ENCODE measurements at regions not wholly inside any gene's neighbourhood (a gene's known extent, or its start where the extent isn't known, plus 50 kb on each side); places are given as distances from the start of the nearest gene placed in this dataset.

DNA sequence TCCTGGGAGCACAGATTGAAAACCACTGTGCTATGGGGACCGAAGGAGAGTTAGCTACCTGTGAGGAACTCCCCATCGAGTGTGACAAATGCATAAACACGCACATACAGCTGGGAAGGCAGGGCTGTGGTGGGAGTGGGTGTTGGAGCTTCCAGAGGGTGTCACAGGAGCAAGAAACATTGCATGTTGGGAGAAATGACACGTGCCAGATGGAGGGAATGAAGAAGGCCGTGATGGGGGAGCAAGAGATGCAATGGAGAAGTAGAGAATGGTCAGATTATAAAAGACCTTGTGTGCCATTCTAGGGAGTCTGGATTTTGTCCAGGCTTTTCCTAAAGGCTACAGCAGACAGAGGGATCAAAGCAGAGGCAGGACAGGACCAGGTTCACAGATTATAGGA, 91.1 kb upstream of the NDUFV2 start:
- no peak overlapping the region for H3K27ac ChIP-seq (ENCODE audit: low read depth in 1 of 2, low read length in 2 of 2)
- 76% methylated on average over 5 of the region's 5 CpGs for WGBS
- H3K36me3 ChIP-seq (ENCODE audit: control insufficient read depth in 4 of 4, insufficient read depth in 3 of 4, low read depth in 1 of 4, low read length in 3 of 4): no peaks in the 10 kb centered on the region
- DNase-seq (ENCODE audit: low spot score): no peak
- no peaks in the 10 kb centered on the region for H3K4me1 ChIP-seq (ENCODE audit: control insufficient read depth in 4 of 4, insufficient read depth in 4 of 4, low read length in 3 of 4)
- TF ChIP-seq NR2F2 (IDR thresholded peaks at IDR 0.05): no peak
- no peak for TF ChIP-seq FOXA1 (IDR thresholded peaks at IDR 0.05)
- no peak for TF ChIP-seq TAF1 (conservative IDR thresholded peaks at IDR 0.05)
- TF ChIP-seq HNF4G (IDR thresholded peaks at IDR 0.05): no peak
- TF ChIP-seq, protein P1, sequence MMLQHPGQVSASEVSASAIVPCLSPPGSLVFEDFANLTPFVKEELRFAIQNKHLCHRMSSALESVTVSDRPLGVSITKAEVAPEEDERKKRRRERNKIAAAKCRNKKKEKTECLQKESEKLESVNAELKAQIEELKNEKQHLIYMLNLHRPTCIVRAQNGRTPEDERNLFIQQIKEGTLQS (IDR thresholded peaks at IDR 0.05): no peak
- TF ChIP-seq JUND (IDR thresholded peaks at IDR 0.05): no peak
- TF ChIP-seq, protein P2, sequence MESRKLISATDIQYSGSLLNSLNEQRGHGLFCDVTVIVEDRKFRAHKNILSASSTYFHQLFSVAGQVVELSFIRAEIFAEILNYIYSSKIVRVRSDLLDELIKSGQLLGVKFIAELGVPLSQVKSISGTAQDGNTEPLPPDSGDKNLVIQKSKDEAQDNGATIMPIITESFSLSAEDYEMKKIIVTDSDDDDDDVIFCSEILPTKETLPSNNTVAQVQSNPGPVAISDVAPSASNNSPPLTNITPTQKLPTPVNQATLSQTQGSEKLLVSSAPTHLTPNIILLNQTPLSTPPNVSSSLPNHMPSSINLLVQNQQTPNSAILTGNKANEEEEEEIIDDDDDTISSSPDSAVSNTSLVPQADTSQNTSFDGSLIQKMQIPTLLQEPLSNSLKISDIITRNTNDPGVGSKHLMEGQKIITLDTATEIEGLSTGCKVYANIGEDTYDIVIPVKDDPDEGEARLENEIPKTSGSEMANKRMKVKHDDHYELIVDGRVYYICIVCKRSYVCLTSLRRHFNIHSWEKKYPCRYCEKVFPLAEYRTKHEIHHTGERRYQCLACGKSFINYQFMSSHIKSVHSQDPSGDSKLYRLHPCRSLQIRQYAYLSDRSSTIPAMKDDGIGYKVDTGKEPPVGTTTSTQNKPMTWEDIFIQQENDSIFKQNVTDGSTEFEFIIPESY (IDR thresholded peaks at IDR 0.05): no peak
- no peak for TF ChIP-seq RAD21 (IDR thresholded peaks at IDR 0.05)
- TF ChIP-seq, protein P3, sequence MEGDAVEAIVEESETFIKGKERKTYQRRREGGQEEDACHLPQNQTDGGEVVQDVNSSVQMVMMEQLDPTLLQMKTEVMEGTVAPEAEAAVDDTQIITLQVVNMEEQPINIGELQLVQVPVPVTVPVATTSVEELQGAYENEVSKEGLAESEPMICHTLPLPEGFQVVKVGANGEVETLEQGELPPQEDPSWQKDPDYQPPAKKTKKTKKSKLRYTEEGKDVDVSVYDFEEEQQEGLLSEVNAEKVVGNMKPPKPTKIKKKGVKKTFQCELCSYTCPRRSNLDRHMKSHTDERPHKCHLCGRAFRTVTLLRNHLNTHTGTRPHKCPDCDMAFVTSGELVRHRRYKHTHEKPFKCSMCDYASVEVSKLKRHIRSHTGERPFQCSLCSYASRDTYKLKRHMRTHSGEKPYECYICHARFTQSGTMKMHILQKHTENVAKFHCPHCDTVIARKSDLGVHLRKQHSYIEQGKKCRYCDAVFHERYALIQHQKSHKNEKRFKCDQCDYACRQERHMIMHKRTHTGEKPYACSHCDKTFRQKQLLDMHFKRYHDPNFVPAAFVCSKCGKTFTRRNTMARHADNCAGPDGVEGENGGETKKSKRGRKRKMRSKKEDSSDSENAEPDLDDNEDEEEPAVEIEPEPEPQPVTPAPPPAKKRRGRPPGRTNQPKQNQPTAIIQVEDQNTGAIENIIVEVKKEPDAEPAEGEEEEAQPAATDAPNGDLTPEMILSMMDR (IDR thresholded peaks at IDR 0.05; ENCODE audit: low read depth, low read length, missing input control): no peak
- no peak for TF ChIP-seq EGR1 (IDR thresholded peaks at IDR 0.05; ENCODE audit: low read depth in 2 of 2)
- TF ChIP-seq HNF4A (conservative IDR thresholded peaks at IDR 0.05): no peak
- TF ChIP-seq, protein P4, sequence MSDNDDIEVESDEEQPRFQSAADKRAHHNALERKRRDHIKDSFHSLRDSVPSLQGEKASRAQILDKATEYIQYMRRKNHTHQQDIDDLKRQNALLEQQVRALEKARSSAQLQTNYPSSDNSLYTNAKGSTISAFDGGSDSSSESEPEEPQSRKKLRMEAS (IDR thresholded peaks at IDR 0.05): no peak
- no peak for TF ChIP-seq FOXA2 (IDR thresholded peaks at IDR 0.05)
- TF ChIP-seq RXRA (IDR thresholded peaks at IDR 0.05): no peak
- no peak for TF ChIP-seq SP1 (IDR thresholded peaks at IDR 0.05)
- TF ChIP-seq YY1 (IDR thresholded peaks at IDR 0.05): no peak
- TF ChIP-seq, protein P5, sequence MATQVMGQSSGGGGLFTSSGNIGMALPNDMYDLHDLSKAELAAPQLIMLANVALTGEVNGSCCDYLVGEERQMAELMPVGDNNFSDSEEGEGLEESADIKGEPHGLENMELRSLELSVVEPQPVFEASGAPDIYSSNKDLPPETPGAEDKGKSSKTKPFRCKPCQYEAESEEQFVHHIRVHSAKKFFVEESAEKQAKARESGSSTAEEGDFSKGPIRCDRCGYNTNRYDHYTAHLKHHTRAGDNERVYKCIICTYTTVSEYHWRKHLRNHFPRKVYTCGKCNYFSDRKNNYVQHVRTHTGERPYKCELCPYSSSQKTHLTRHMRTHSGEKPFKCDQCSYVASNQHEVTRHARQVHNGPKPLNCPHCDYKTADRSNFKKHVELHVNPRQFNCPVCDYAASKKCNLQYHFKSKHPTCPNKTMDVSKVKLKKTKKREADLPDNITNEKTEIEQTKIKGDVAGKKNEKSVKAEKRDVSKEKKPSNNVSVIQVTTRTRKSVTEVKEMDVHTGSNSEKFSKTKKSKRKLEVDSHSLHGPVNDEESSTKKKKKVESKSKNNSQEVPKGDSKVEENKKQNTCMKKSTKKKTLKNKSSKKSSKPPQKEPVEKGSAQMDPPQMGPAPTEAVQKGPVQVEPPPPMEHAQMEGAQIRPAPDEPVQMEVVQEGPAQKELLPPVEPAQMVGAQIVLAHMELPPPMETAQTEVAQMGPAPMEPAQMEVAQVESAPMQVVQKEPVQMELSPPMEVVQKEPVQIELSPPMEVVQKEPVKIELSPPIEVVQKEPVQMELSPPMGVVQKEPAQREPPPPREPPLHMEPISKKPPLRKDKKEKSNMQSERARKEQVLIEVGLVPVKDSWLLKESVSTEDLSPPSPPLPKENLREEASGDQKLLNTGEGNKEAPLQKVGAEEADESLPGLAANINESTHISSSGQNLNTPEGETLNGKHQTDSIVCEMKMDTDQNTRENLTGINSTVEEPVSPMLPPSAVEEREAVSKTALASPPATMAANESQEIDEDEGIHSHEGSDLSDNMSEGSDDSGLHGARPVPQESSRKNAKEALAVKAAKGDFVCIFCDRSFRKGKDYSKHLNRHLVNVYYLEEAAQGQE (IDR thresholded peaks at IDR 0.05): no peak
- H3K9me3 ChIP-seq (ENCODE audit: control insufficient read depth in 4 of 4, low read length in 3 of 4): no peaks in the 10 kb centered on the region
- H3K27me3 ChIP-seq (ENCODE audit: control insufficient read depth in 4 of 4, insufficient read depth in 4 of 4, low read length in 3 of 4): no peaks in the 10 kb centered on the region
- H3K9ac ChIP-seq (ENCODE audit: low read depth in 1 of 2, low read length in 2 of 2): no peak overlapping the region
- H3K4me3 ChIP-seq (ENCODE audit: low read depth in 1 of 3, low read length in 3 of 3): no peak overlapping the region

DNA sequence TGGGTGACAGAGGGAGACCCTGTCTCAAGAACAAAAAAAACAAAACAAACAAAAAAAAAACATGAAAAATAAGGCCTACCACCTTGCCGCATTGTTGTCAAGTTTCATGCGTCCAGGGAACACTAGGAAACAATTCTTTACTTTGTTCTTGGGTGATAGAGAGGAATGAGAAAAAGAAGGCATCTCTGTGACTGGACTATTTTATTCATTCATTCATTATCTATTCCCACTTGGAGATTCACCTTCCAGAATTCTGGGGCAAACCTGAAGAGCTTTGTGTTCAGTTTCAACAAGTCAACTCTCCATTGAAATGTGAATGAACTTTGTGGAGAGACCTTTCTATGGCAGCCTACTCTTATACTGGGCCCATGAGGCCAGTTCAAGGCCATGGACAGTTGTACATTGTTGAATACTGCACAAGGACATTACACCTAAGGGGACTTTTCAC, 88.5 kb upstream of the NDUFV2 start:
- 98% methylated on average over 2 of the region's 2 CpGs for WGBS
- H3K4me1 ChIP-seq (ENCODE audit: control insufficient read depth in 4 of 4, insufficient read depth in 4 of 4, low read length in 3 of 4): no peaks in the 10 kb centered on the region
- H3K36me3 ChIP-seq (ENCODE audit: control insufficient read depth in 4 of 4, insufficient read depth in 3 of 4, low read depth in 1 of 4, low read length in 3 of 4): no peaks in the 10 kb centered on the region
- no peak for DNase-seq (ENCODE audit: low spot score)
- peaks cover 0 to 2% (median 0%) of the 10 kb centered on the region in 4 donors for H3K9me3 ChIP-seq (ENCODE audit: control insufficient read depth in 4 of 4, low read length in 3 of 4)
- no peak overlapping the region for H3K27ac ChIP-seq (ENCODE audit: low read depth in 1 of 2, low read length in 2 of 2)
- H3K9ac ChIP-seq (ENCODE audit: low read depth in 1 of 2, low read length in 2 of 2): no peak overlapping the region
- H3K27me3 ChIP-seq (ENCODE audit: control insufficient read depth in 4 of 4, insufficient read depth in 4 of 4, low read length in 3 of 4): no peaks in the 10 kb centered on the region
- no peak overlapping the region for H3K4me3 ChIP-seq (ENCODE audit: low read depth in 1 of 3, low read length in 3 of 3)
- TF ChIP-seq, protein P3 (IDR thresholded peaks at IDR 0.05; ENCODE audit: low read depth, low read length, missing input control): no peak
- TF ChIP-seq SP1 (IDR thresholded peaks at IDR 0.05) (no peak), HNF4A (conservative IDR thresholded peaks at IDR 0.05) (no peak), GABPA (IDR thresholded peaks at IDR 0.05 in 1 of 2, conservative IDR thresholded peaks at IDR 0.05 in 1 of 2) (no peak), YY1 (IDR thresholded peaks at IDR 0.05) (no peak), FOXA2 (IDR thresholded peaks at IDR 0.05) (no peak), FOXA1 (IDR thresholded peaks at IDR 0.05) (no peak)
- TF ChIP-seq, protein P2 (IDR thresholded peaks at IDR 0.05): no peak
